Umbilical cord (tissue), 1 donor: ENCODE measurements at regions not wholly inside any gene's neighbourhood (a gene's known extent, or its start where the extent isn't known, plus 50 kb on each side); places are given as distances from the start of the nearest gene placed in this dataset.

Source experiments
- DNase-seq: peaks from one replicate; pipeline ENCODE4 v3.0.0-alpha.2; 2015; ENCODE audit warnings: low spot score

DNA sequence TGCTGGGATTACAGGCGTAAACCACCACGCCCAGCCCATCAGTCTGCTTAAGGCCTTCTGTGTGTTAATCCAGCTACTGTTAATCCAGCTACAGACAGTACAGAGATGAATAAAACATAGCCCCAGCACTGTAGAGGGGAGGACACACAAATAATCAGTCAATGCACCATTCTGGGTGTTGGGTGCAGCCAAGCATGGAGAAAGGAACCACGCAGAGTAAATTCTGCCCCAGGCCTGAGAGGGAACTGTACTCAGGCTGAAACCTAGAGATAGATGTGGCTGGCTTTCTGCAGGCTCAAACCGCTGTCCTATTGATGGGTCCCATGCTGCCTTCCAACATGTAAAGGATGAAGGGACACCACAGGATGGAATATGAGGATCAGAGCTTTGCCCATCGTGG, 136.8 kb upstream of the IGSF21 start:
- no peak for DNase-seq

DNA sequence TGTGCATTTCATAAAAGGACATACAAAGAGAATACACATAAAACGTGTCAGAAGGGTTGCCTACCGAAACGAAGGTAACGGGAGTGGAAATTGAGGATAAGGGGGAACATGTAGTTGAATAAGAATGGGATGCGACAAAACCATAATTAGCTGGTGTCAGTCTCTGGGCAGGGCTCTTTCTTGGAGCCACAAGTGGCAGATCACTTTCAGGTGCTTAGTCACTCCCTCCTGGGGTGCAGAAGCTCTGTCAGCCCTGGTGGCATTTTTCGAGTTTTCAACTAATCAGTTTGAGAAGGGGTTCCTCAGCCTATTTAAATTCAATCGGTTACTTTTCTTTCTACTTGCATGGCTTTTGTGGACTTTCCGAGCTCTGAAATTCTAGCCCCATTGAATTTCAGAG, 133.9 kb upstream of the IGSF21 start:
- no peak for DNase-seq

DNA sequence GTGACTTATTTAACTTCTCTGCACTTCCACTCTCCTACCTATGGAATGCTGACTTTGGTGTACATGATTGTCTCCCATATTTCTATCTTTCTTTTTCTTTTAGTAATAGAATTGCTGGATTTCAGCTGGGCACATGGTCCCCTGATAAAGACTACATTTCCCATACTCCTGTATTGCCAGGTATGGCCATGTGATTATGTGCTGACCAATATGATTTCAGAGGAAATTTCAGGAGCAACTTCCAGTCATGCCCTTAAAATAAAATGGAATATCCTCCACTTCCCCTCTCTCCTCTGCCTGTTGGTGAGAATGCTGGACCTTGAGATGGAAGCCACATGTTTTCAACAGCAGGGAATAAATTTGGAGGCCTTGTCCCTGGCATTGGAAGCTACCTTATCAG, 130.7 kb upstream of the IGSF21 start:
- DNase-seq = no peak

DNA sequence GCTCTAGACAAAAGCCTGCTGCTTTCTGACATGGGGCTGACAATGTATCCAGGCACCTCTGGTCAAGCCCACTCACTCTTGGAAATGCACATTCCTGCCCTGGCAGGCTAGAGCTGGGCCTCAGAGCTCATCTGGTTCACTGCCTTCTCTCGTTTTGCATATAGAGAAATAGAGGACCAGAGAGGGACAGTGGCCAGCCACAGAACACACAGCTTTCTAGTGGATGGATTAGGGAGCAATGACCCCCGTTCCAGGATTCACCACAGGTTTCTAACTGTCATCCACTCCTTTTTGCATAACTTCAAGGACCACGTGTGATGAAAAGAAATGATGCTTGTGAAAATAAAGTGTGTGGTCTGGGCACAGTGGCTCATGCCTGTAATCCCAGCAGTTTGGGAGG, 129.6 kb upstream of the IGSF21 start:
- DNase-seq = no peak

DNA sequence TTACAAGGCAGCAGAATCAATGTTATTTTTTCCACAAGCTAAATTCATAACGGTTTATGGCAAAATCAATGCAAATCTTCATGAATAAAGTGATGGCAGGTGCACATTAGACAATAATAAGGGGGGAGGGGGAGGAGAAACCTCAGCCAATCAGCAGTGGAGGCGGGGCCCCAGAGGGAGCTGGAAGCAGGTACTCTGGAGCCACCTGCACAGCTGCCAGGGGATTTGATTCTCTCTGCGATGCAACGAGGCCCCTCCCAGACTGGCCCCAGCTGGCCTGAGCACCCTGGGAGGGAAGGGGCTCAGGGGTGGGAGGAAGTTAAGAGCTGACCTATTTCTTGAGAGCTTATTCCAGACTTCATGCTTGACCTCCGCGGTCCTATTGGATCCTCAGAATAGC, 127.8 kb upstream of the IGSF21 start:
- no peak for DNase-seq

DNA sequence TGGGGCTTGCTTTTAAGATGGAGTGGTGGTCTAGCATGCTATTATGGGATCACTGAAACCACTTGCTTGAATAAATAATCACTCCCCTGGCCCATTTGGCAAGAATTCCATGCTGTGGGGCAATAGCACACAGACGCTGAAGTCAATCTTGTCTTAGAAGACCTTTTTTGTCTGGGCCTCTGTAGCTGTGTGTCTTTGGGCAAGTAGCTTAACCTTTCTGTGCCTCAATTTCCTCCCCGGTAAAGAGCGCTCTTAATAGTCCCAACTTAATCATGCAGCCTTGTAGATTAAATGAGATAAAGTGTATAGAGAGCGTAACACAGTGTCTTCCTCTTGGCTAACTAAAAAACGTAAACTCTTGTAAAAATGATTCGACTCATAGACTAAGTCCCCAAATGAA, 125.4 kb upstream of the IGSF21 start:
- no peak for DNase-seq

DNA sequence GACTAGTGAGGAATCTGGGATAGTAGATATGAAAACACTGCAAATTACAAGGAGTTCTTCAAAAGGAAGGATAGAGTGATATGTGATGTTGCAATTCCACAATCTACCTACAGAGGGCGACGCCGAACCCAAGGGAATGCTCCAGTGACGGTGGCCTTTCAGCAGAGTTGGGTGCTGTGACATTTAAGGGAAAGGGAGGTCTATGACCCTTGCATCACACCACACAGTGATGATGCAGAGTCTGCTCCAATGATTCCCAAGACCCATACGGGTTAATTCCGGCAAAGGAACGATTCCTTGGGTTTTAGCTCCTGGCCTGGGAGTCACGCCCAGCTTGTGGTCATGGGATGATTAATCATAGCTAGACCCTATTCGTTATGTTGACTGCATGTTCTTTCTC, 123.0 kb upstream of the IGSF21 start:
- DNase-seq = no peak

DNA sequence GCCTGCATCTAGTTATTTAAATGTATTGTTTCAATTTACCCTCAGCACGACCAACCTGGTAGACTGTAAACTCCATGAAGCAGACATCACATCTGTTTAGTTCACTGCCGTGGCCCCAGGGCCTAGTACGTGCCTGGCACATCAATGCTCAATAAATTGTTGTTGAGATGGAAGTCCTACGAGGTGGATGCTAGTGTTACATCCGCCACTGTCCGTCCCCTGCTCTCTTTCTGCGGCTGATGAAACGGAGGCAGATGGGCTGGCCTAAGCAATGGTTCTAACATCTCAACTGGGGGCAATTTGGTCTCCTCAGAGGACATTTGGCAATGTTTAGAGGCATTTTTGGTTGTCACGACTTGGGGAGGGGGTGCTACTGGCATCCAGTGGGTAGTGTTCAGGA, 121.4 kb upstream of the IGSF21 start:
- no peak for DNase-seq

DNA sequence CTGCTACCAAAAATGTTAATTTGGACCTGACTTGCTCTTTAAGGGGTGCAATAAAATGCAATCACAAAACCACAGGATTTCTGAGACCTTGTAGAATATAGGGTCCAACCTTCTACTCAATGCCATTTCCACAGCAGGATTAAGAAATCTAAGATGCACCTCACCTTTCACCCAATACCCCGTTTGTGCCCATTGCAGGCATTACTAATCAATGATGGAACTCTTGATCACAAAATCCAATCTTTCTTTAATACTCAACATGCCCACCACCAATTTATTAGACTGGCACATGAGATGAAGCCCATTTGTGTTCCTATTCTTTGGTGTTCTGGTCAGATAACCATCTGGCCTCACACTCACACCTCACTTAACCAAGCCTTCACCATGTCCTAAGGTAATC, 117.2 kb upstream of the IGSF21 start:
- DNase-seq = no peak

DNA sequence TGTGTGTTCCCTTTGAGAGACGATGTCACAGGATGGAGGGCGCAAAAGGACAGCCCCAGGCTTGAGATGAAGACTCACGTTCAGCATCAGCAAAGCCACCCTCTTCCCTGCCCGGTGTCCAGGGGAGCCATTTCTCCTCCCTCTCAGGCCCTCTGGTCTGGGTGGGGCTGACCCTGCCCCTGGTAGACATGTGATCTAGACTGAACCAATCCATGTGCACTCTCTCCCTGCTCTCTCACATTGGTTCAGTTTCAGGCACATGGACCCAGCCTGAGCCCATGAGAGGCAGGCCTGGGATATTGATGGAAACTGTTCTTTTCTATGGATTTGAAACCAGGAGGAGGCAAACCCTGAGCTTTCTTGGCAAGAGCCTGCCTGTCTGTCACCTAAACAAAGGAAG, 115.6 kb upstream of the IGSF21 start:
- no peak for DNase-seq

DNA sequence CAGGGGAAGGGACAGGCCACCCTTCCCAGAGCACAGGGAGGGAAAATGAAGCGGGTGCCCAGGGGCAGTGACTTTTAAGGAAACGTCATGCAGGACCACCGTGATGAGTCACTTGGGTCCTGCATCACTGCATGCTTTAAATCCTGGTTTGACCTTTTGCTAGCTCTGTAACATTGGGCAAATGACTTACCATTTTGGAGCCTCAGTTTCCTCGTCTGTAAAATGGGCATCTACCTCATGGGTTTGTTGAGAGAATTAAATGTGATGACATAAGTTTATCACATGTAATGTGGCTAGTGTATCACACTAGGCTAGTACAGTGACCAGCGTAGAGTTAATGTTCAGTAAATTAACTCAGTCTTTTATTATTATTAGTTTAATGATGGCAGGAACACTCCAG, 114.8 kb upstream of the IGSF21 start:
- no peak for DNase-seq

DNA sequence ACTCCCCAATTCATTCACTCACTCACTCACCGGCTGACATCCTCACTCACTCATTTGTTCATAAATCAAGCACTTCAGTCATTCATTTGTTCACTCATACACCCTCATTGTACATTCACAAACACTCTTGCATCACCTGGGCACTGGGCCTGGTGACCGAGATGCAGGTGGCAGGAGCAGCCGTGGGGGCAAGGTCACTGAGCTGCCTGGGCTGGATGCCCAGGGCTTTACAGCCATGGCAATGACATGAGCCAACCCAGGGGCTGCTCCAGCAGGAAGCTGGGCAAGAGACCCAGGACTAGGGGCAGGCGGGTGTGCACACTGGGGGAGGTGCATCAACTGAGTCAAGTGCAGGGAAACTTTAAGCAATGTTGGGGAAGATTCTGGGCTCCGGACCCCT, 113.6 kb upstream of the IGSF21 start:
- DNase-seq = no peak

DNA sequence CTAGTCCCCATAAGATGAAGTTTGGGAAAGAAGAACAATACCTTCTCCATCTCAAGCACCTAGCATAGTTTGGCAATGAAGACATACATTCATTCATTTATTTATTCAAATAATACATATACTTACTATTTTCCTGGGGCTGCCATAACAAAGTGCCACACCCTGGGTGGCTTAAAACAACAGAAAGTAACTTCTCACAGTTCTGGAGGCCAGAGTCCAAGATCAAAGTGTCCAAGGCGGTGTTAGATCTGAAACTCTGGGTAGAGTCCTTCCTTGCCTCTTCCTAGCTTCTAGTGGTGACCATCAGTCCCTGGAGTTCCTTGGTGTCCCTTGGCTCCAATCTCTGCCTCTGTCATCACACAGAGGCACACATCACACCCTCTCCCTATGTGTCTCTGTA, 112.1 kb upstream of the IGSF21 start:
- no peak for DNase-seq

DNA sequence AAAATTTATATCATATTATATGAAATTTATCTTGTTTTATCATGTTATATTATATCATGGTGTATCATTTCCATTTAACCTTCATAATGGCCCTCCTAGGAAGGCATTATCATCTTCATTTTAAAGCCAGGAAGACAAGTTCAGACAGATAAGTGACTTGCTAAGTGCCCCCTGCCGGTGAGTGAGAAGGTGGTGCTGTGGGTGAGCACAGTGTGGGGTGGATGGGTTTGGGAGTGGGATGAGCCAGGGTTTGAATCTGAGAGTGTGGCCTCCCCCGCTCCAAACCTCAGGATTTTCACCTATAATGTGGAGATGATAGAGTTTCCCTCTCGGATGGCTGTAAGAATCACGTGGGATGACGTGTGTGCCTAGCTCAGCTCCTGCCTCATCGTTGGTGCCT, 108.7 kb upstream of the IGSF21 start:
- no peak for DNase-seq

DNA sequence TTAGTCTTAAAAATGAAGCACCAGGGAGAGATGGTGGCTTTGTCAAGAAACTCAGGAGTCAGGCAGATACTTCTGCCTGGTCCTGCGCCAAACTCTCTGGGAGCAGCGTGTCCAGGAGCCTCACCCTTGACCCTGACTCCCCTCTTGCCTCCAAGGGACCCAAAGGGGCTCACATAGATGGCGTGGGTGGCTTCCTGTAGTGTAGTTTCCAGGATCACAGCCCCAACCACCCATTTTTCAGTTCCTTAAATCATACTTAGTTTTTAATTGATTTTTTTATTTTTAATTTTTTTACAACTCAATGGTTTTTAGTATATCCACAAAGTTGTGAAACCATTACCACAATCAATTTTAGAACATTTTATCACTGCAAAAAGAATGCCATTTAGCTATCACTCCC, 107.7 kb upstream of the IGSF21 start:
- no peak for DNase-seq

DNA sequence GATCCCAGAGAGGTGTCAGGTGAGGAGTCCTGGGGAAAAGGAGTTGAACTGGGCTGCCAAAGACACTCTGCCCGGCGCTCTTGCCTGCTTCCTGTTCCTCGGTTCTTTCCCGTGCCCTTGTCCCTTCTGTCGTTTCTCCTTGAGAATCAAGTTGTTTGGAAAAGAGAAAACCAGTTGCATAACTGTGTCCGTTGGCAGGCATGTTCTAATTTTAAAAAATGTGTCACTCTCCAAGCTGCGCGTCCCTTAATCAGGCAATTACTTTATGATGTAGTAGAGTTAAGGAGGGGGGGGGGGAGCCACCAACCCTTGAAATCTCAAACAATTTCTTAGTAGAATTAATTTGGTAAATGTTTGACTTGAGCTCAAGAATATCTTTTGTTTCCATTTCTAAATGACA, 105.9 kb upstream of the IGSF21 start:
- no peak for DNase-seq

DNA sequence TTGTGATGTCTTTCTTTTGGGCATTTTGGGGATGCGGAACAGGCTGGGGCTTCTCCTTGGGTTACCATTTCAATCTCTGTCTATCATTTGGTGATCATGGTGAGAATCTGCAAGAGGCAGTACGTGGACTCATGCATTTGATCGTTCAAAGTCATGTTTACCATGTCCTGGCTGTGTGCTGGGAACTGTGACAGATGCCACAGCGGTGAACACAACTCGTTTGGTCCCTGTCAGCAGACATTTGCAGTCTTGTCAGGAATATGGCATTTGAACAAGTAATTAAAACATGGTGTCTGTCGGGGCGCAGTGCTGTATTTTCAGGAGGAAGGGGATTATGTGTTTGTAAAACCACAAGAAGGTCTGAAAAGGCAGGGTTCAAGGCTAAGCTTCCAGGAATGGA, 103.3 kb upstream of the IGSF21 start:
- no peak for DNase-seq

DNA sequence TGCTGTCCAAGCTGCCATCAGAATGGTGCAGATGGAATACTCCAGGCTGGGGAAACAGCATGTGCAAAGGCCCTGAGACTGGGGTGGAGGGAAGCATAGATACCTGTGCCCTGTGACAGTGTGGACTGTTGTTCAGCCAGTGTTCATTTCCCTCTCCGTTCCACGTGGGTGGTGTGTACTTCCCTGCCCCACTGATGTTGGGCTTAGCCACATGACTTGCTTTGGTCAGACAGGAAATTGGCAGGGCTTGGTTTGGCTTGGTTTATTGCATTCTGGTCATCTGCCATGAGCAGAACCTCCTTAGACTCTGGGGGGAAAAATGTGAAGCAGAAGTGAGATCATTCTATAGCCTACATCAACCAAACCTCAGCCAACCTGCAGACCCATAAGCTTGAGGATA, 102.4 kb upstream of the IGSF21 start:
- DNase-seq = no peak

DNA sequence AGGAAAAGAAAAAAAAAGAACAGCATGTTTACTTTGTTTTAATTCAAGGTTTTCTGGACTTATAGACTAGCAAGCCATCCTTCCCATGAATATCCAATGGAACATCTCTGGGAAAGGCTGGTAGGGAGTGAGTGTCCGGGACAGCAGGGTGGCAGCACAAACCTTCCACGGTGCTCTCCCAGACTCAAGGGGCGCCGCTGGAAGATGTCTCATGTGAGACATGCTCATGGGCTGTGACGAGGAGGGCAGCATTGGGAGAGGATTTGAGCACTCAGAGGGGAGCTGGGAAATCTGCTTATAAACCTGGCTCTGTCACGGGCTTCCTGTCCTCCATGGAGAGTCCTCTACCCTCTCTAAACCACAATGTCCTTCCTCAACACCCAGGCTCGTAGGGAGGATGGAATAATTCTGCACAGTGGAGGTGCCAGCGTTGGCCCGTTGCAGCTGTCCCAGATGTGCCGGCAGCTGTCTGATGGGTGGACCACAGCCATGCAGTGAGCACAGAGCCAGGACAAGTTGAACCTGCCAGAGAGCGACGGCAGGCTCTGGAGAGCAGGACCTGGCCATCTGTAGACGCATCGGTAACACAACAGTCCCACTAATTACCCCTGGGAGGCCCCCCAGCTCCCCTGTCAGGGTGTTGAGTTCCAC, 100.1 kb upstream of the IGSF21 start:
- DNase-seq = no peak

DNA sequence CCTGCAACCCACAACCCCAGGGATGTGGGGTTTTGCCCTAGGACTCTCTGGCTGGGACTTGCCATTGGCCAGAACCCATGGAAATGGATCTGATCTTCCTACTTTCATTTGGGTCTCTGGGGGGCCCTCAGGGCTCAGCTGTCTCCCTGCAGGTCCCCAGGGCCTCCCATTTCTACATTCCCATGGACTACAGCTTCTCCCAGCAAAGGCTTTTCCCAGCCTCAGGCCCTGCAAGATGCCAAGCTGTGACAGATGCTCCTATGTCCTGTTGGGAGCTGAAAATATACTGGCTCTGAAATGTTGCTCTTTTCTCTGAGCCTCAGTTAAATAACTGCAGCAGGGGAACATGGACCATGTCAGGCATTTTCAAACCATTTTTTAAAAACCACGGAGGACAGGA, 99.5 kb upstream of the IGSF21 start:
- no peak for DNase-seq

DNA sequence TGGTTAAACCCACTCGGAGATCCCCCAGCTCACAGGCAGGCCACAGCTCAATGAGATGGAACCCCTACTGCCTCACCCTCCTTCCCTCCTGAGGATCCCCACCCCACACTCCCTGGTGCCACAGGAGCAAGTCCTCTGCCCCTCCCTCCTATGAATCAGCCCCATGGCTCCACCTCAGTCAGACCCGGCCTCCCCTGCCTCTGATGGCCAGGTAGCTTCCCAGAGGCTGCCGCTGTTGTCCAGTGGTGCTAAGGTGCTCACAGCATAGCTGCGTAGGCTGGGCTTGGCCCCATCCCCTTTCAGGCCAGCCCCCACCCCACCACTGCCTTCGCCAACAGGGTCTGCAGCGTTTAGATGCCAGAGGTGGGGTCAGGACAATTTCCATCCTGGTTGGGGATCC, 98.5 kb upstream of the IGSF21 start:
- no peak for DNase-seq

DNA sequence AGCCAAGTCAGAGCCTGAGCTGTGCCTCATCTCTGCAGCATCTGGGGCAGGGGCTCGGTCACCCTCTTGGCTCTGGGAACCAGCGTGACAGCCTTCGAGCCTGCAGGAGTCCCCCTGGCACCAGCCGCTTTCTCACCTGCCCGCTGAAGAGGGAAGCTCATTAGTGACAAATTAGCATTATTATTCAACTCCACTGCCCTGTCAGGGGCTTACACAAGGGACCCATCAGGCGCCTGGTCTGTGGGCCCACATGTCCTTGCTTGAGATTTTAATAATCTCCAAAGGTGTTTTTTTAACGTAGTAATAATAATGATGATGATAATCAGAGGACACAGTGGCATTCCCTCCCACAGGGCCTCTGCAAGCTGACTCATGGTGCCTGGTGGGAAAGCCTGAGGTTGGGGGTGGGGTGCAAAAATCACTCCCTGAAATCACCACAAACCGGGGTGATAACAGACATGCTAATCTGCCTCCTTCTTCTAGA, 98.1 kb upstream of the IGSF21 start:
- DNase-seq = no peak

DNA sequence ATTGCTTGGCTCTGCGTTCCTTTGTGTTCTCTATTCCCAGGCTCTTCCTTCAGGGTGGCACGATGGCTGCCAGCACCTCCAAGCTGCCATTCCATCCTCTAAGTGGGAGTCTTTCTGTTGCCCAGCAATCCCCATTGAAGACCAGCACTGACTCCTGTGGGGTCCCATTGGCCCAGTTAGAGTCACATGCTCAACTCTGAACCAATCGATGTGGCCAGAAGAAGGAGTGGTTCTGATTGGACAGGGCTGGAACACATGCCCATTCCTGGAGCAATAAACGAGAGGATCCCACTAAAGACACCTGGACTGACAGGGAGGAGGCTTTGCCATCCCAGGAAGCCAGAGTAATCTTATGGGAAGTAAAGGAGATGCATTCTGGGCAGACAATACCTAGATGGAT, 97.2 kb upstream of the IGSF21 start:
- no peak for DNase-seq

DNA sequence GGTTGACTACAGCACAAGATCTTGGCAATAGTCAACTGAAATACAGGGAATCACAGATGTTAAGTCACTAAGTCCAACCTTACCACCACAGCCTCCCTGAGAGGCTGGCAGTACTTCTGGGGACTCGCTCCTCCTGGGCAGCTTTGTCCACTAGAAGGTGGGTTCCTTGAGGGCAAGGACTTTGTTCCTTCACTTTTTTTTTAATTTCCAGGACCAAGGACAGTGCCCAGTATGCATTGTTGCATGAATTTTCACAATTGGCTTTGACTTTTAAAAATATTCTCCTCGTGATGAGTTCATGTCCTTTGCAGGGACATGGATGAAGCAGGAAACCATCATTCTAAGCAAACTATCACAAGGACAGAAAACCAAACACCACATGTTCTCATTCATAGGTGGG, 96.7 kb upstream of the IGSF21 start:
- DNase-seq = peak; percentile 3
